GM18511 (cell line): ENCODE measurements at regions not wholly inside any gene's neighbourhood (a gene's known extent, or its start where the extent isn't known, plus 50 kb on each side); places are given as distances from the start of the nearest gene placed in this dataset.
"Not testable (repeated sequence)": the region's sequence is repeated elsewhere in the genome, so short reads cannot be mapped to it uniquely, and the experiment has no call there.

Experiments
- ATAC-seq: cut with Tn5 transposase; IDR thresholded peaks from one replicate; pipeline ENCODE4 v1.9.1; 2021; ENCODE audit warnings: mild to moderate bottlenecking, moderate library complexity; ENCODE audit not compliant: unreplicated experiment

- no peak for ATAC-seq
These were observed 164.2 kb downstream of the VAPA start for GRCh38 chr18:10077986-10078385.

GRCh38 chr18:10080372-10080771, 166.6 kb downstream of the VAPA start:
- ATAC-seq: no peak

- no peak for ATAC-seq
These were observed 167.7 kb downstream of the VAPA start for GRCh38 chr18:10081492-10081891.

- ATAC-seq: no peak
These were observed 171.6 kb downstream of the VAPA start for GRCh38 chr18:10085416-10085815.

GRCh38 chr18:10085876-10086275, 172.1 kb downstream of the VAPA start:
- ATAC-seq: no peak

GRCh38 chr18:10086458-10087210, 172.8 kb downstream of the VAPA start:
- no peak for ATAC-seq

- no peak for ATAC-seq
These were observed 174.9 kb downstream of the VAPA start for GRCh38 chr18:10088734-10089133.

- no peak for ATAC-seq
These were observed 176.1 kb downstream of the VAPA start for GRCh38 chr18:10089881-10090280.

GRCh38 chr18:10090668-10091067, 176.9 kb downstream of the VAPA start:
- no peak for ATAC-seq

GRCh38 chr18:10093445-10093844, 179.6 kb downstream of the VAPA start:
- ATAC-seq: no peak

GRCh38 chr18:10094154-10094553, 180.3 kb downstream of the VAPA start:
- ATAC-seq: no peak

GRCh38 chr18:10094655-10095054, 180.8 kb downstream of the VAPA start:
- no peak for ATAC-seq

GRCh38 chr18:10095356-10095755, 181.5 kb downstream of the VAPA start:
- no peak for ATAC-seq

GRCh38 chr18:10099539-10100140, 185.8 kb downstream of the VAPA start:
- no peak for ATAC-seq

- no peak for ATAC-seq
These were observed 186.4 kb downstream of the VAPA start for GRCh38 chr18:10100196-10100595.

- no peak for ATAC-seq
These were observed 187.3 kb downstream of the VAPA start for GRCh38 chr18:10100941-10101701.

- no peak for ATAC-seq
These were observed 187.9 kb downstream of the VAPA start for GRCh38 chr18:10101729-10102128.

- not testable (repeated sequence) for ATAC-seq
These were observed 191.3 kb downstream of the VAPA start for GRCh38 chr18:10105118-10105517.

- ATAC-seq: no peak
These were observed 197.4 kb downstream of the VAPA start for GRCh38 chr18:10111191-10111590.

GRCh38 chr18:10111944-10112343, 198.1 kb downstream of the VAPA start:
- ATAC-seq: no peak

- ATAC-seq: no peak
These were observed 199.6 kb downstream of the VAPA start for GRCh38 chr18:10113121-10114022.
